ENCODE measurements at regions not wholly inside any gene's neighbourhood (a gene's known extent, or its start where the extent isn't known, plus 50 kb on each side); places are given as distances from the start of the nearest gene placed in this dataset.

GRCh38 chr20:57895161-57895855 lies 185.5 kb upstream of the PMEPA1 start:
- Histone ChIP-seq H3K27me3 (ENCODE audit: insufficient read depth, poor library complexity, severe bottlenecking) (no peaks in the 10 kb centered on the region), H3K4me3 (replicated peaks; ENCODE audit: insufficient read depth, low read length) (no peak overlapping the region), H3K27ac (replicated peaks) (no peak overlapping the region)
- TF ChIP-seq REST (IDR thresholded peaks at IDR 0.05; ENCODE audit: insufficient replicate concordance, low read depth): no peak
- TF ChIP-seq GABPA (IDR thresholded peaks at IDR 0.05; ENCODE audit: low read depth): no peak
- no peak for TF ChIP-seq SPI1 (IDR thresholded peaks at IDR 0.05; ENCODE audit: borderline replicate concordance, low read depth)
- TF ChIP-seq CTCF (IDR thresholded peaks at IDR 0.05; ENCODE audit: insufficient read depth, low read length): no peak
- TF ChIP-seq POLR2AphosphoS5 (IDR thresholded peaks at IDR 0.05; ENCODE audit: low read depth): no peak
- no peak for DNase-seq (ENCODE audit: low read depth in 1 of 2, low spot score in 1 of 2)

- Histone ChIP-seq H3K4me3 (replicated peaks; ENCODE audit: insufficient read depth, low read length) (no peak overlapping the region), H3K27ac (replicated peaks) (no peak overlapping the region), H3K27me3 (ENCODE audit: insufficient read depth, poor library complexity, severe bottlenecking) (no peaks in the 10 kb centered on the region)
- DNase-seq (ENCODE audit: low read depth in 1 of 2, low spot score in 1 of 2): no peak
- TF ChIP-seq GABPA (IDR thresholded peaks at IDR 0.05; ENCODE audit: low read depth) (no peak), CTCF (IDR thresholded peaks at IDR 0.05; ENCODE audit: insufficient read depth, low read length) (no peak), POLR2AphosphoS5 (IDR thresholded peaks at IDR 0.05; ENCODE audit: low read depth) (no peak), REST (IDR thresholded peaks at IDR 0.05; ENCODE audit: insufficient replicate concordance, low read depth) (no peak), SPI1 (IDR thresholded peaks at IDR 0.05; ENCODE audit: borderline replicate concordance, low read depth) (no peak)
These were observed 184.7 kb upstream of the PMEPA1 start for GRCh38 chr20:57894522-57894921.

- Histone ChIP-seq H3K4me3 (replicated peaks; ENCODE audit: insufficient read depth, low read length) (no peak overlapping the region), H3K27ac (replicated peaks) (no peak overlapping the region), H3K27me3 (ENCODE audit: insufficient read depth, poor library complexity, severe bottlenecking) (no peaks in the 10 kb centered on the region)
- TF ChIP-seq SPI1 (IDR thresholded peaks at IDR 0.05; ENCODE audit: borderline replicate concordance, low read depth) (no peak), POLR2AphosphoS5 (IDR thresholded peaks at IDR 0.05; ENCODE audit: low read depth) (no peak)
- no peak for DNase-seq (ENCODE audit: low read depth in 1 of 2, low spot score in 1 of 2)
These were observed 184.3 kb upstream of the PMEPA1 start for GRCh38 chr20:57894096-57894495.

- no peak for TF ChIP-seq CTCF (IDR thresholded peaks at IDR 0.05; ENCODE audit: insufficient read depth, low read length)
- TF ChIP-seq POLR2AphosphoS5 (IDR thresholded peaks at IDR 0.05; ENCODE audit: low read depth): no peak
- no peak for TF ChIP-seq REST (IDR thresholded peaks at IDR 0.05; ENCODE audit: insufficient replicate concordance, low read depth)
- TF ChIP-seq SPI1 (IDR thresholded peaks at IDR 0.05; ENCODE audit: borderline replicate concordance, low read depth): no peak
- no peak for TF ChIP-seq GABPA (IDR thresholded peaks at IDR 0.05; ENCODE audit: low read depth)
- H3K27ac ChIP-seq (replicated peaks): no peak overlapping the region
- no peak for DNase-seq (ENCODE audit: low read depth in 1 of 2, low spot score in 1 of 2)
These were observed 183.7 kb upstream of the PMEPA1 start for GRCh38 chr20:57893366-57893999.

More at GRCh38 chr20:57893366-57893999, 183.7 kb upstream of the PMEPA1 start:
- Histone ChIP-seq H3K27me3 (ENCODE audit: insufficient read depth, poor library complexity, severe bottlenecking) (no peaks in the 10 kb centered on the region), H3K4me3 (replicated peaks; ENCODE audit: insufficient read depth, low read length) (no peak overlapping the region)
